ENCODE measurements at regions not wholly inside any gene's neighbourhood (a gene's known extent, or its start where the extent isn't known, plus 50 kb on each side); places are given as distances from the start of the nearest gene placed in this dataset.

GRCh38 chr5:148769941-148770340 lies 56.5 kb upstream of the ADRB2 start:
- TF ChIP-seq EZH2 (IDR thresholded peaks at IDR 0.05; ENCODE audit: low read depth): no peak
- TF ChIP-seq, protein P1, sequence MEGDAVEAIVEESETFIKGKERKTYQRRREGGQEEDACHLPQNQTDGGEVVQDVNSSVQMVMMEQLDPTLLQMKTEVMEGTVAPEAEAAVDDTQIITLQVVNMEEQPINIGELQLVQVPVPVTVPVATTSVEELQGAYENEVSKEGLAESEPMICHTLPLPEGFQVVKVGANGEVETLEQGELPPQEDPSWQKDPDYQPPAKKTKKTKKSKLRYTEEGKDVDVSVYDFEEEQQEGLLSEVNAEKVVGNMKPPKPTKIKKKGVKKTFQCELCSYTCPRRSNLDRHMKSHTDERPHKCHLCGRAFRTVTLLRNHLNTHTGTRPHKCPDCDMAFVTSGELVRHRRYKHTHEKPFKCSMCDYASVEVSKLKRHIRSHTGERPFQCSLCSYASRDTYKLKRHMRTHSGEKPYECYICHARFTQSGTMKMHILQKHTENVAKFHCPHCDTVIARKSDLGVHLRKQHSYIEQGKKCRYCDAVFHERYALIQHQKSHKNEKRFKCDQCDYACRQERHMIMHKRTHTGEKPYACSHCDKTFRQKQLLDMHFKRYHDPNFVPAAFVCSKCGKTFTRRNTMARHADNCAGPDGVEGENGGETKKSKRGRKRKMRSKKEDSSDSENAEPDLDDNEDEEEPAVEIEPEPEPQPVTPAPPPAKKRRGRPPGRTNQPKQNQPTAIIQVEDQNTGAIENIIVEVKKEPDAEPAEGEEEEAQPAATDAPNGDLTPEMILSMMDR (conservative IDR thresholded peaks at IDR 0.05): no peak
